Mucosa of rectum (tissue), 2 donors: ENCODE measurements at regions not wholly inside any gene's neighbourhood (a gene's known extent, or its start where the extent isn't known, plus 50 kb on each side); places are given as distances from the start of the nearest gene placed in this dataset.

ENCODE experiments used
- H3K27ac ChIP-seq, 2 donors: one replicate each; pipeline ENCODE4 v1.7.0; 2013; ENCODE audit warnings: inconsistent platforms in 2 of 2, low read depth in 2 of 2, low read length in 2 of 2
- H3K27me3 ChIP-seq, 2 donors: one replicate each; pipeline ENCODE4 v1.7.0; 2013; ENCODE audit warnings: low read length in 2 of 2; ENCODE audit not compliant: control insufficient read depth in 2 of 2, insufficient read depth in 2 of 2
- H3K36me3 ChIP-seq, 2 donors: one replicate each; pipeline ENCODE4 v1.7.0; 2013; ENCODE audit warnings: low read length in 2 of 2; ENCODE audit not compliant: control insufficient read depth in 2 of 2, insufficient read depth in 2 of 2
- H3K4me1 ChIP-seq, 2 donors: one replicate each; pipeline ENCODE4 v1.7.0; 2013; ENCODE audit warnings: low read length in 2 of 2, mild to moderate bottlenecking in 1 of 2; ENCODE audit not compliant: control insufficient read depth in 2 of 2, insufficient read depth in 2 of 2
- H3K4me3 ChIP-seq, 2 donors: one replicate each; pipeline ENCODE4 v1.7.0; 2013; ENCODE audit warnings: low read length in 2 of 2
- H3K9ac ChIP-seq, 2 donors: one replicate each; pipeline ENCODE4 v1.7.0; 2013; ENCODE audit warnings: low read length in 2 of 2, low read depth in 1 of 2, mild to moderate bottlenecking in 1 of 2
- H3K9me3 ChIP-seq, 2 donors: one replicate each; pipeline ENCODE4 v1.7.0; 2013; ENCODE audit warnings: low read length in 2 of 2; ENCODE audit not compliant: control insufficient read depth in 2 of 2
- donor health status: healthy.
- donor health status: Normal muscosa, but diverticular disease.

- no peak overlapping the region for H3K27ac ChIP-seq
Measured at GRCh38 chr2:194103941-194104659, 1552.9 kb upstream of the SLC39A10 start.

DNA sequence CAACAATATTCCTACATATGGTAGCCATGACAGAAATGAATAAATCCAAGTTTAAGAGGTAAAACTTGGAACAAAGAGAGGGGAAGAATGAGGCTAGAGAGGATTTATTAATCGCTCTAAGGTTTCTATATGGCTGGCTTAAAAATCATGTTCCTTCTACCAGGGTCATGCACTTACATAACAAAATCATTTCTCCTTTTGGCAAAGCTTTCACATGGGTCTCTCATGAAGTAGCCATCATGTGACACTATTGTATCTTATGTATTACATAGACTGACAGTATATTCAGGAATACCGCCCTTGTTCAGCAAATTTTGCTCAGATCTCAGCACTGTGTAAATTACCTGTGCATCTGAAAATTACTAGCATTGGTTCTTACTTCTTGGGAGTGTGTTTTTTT, 1554.5 kb upstream of the SLC39A10 start:
- Histone ChIP-seq H3K36me3 (no peaks in the 10 kb centered on the region), H3K27me3 (no peaks in the 10 kb centered on the region), H3K4me1 (no peaks in the 10 kb centered on the region), H3K27ac (no peak overlapping the region), H3K9ac (no peak overlapping the region), H3K4me3 (no peak overlapping the region), H3K9me3 (no peaks in the 10 kb centered on the region)

More at GRCh38 chr2:194103941-194104659, 1552.9 kb upstream of the SLC39A10 start:
- H3K4me3 ChIP-seq: no peak overlapping the region
- no peaks in the 10 kb centered on the region for H3K27me3 ChIP-seq
- H3K36me3 ChIP-seq: no peaks in the 10 kb centered on the region
- no peaks in the 10 kb centered on the region for H3K9me3 ChIP-seq
- no peak overlapping the region for H3K9ac ChIP-seq
- H3K4me1 ChIP-seq: no peaks in the 10 kb centered on the region

DNA sequence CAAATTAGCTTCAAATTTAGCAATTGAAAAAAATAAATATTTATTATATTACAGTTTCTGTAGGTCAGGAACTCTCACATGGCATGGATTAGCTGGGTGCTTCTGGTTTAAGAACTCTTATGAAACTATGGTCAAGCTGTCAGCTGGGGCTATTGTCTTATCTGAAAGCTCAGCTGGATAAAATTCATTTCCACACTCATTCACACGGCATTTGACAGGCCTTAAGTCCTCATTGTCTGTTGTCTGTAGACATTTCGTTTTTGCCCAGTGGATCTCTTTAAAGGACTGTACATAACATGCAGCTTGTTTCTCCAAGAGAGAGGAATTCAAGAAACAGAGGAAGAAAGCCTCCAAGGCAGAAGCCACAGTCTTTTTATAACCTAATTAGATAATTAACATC, 1556.8 kb upstream of the SLC39A10 start:
- no peaks in the 10 kb centered on the region for H3K27me3 ChIP-seq
- H3K4me3 ChIP-seq: no peak overlapping the region
- H3K9ac ChIP-seq: no peak overlapping the region
- no peaks in the 10 kb centered on the region for H3K9me3 ChIP-seq
- H3K27ac ChIP-seq: no peak overlapping the region
- no peaks in the 10 kb centered on the region for H3K4me1 ChIP-seq
- no peaks in the 10 kb centered on the region for H3K36me3 ChIP-seq

- H3K9me3 ChIP-seq: no peaks in the 10 kb centered on the region
- H3K27ac ChIP-seq: no peak overlapping the region
- no peaks in the 10 kb centered on the region for H3K27me3 ChIP-seq
- no peaks in the 10 kb centered on the region for H3K4me1 ChIP-seq
- no peaks in the 10 kb centered on the region for H3K36me3 ChIP-seq
- H3K9ac ChIP-seq: no peak overlapping the region
- H3K4me3 ChIP-seq: no peak overlapping the region
Measured at GRCh38 chr2:194096402-194096801, 1560.6 kb upstream of the SLC39A10 start.

DNA sequence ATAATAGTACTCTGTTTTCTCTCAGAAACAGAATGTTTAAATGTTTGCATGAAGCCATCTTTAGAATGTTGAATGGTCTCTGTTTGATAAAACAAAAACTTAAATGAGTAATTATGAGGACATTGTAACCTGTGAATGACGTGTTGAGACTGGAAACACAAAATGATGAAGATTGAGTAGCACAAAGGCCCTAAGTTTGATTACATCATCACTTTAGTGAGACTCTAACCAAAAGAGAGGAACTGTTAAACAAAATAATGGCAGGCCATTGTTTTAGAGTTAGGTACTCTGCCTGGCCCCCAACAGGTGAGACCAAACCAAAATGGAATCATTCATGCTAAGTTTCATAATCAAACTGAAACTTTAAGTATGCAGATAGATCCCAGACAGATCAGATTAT, 1561.7 kb upstream of the SLC39A10 start:
- no peaks in the 10 kb centered on the region for H3K27me3 ChIP-seq
- no peak overlapping the region for H3K27ac ChIP-seq
- H3K4me3 ChIP-seq: no peak overlapping the region
- no peaks in the 10 kb centered on the region for H3K4me1 ChIP-seq
- no peaks in the 10 kb centered on the region for H3K9me3 ChIP-seq
- H3K9ac ChIP-seq: no peak overlapping the region
- H3K36me3 ChIP-seq: no peaks in the 10 kb centered on the region

GRCh38 chr2:194090251-194090905, 1566.6 kb upstream of the SLC39A10 start:
- Histone ChIP-seq H3K9me3 (no peaks in the 10 kb centered on the region), H3K27me3 (no peaks in the 10 kb centered on the region), H3K4me3 (no peak overlapping the region), H3K36me3 (no peaks in the 10 kb centered on the region), H3K4me1 (no peaks in the 10 kb centered on the region), H3K27ac (no peak overlapping the region), H3K9ac (no peak overlapping the region)

GRCh38 chr2:194087089-194087958, 1569.7 kb upstream of the SLC39A10 start:
- H3K9me3 ChIP-seq: no peaks in the 10 kb centered on the region
- H3K4me3 ChIP-seq: no peak overlapping the region
- no peak overlapping the region for H3K9ac ChIP-seq
- no peak overlapping the region for H3K27ac ChIP-seq
- H3K27me3 ChIP-seq: no peaks in the 10 kb centered on the region
- H3K36me3 ChIP-seq: no peaks in the 10 kb centered on the region
- H3K4me1 ChIP-seq: no peaks in the 10 kb centered on the region

GRCh38 chr2:194086129-194086528, 1570.9 kb upstream of the SLC39A10 start:
- Histone ChIP-seq H3K27me3 (no peaks in the 10 kb centered on the region), H3K4me3 (no peak overlapping the region), H3K4me1 (no peaks in the 10 kb centered on the region), H3K9me3 (no peaks in the 10 kb centered on the region), H3K9ac (no peak overlapping the region), H3K27ac (no peak overlapping the region), H3K36me3 (no peaks in the 10 kb centered on the region)

- H3K9ac ChIP-seq: no peak overlapping the region
- no peak overlapping the region for H3K27ac ChIP-seq
- no peaks in the 10 kb centered on the region for H3K36me3 ChIP-seq
- no peak overlapping the region for H3K4me3 ChIP-seq
- no peaks in the 10 kb centered on the region for H3K27me3 ChIP-seq
- no peaks in the 10 kb centered on the region for H3K4me1 ChIP-seq
- H3K9me3 ChIP-seq: no peaks in the 10 kb centered on the region
Measured at GRCh38 chr2:194079989-194080388, 1577.0 kb upstream of the SLC39A10 start.

DNA sequence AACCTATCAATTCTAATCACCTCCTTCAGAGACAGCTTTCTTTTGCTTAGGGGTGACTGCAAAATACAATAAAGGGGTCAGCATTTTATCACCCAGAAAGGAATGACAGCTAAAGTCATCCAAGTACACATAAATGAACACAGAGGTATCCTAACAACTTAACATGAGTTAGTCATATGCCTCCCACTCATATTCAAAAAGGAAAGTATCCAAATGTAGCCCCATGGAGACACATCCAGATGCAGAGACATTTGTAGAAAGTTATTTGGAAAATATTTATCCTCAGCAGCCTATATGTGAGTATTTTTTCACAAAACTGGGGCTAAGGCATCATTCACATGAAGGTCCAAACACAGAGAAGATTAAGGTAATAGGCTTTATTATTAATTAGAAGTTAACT, 1579.7 kb upstream of the SLC39A10 start:
- no peak overlapping the region for H3K4me3 ChIP-seq
- H3K36me3 ChIP-seq: no peaks in the 10 kb centered on the region
- H3K27me3 ChIP-seq: no peaks in the 10 kb centered on the region
- no peaks in the 10 kb centered on the region for H3K9me3 ChIP-seq
- no peak overlapping the region for H3K9ac ChIP-seq
- H3K27ac ChIP-seq: no peak overlapping the region
- H3K4me1 ChIP-seq: no peaks in the 10 kb centered on the region
